Activated CD4-positive, alpha-beta T cell treated with anti-CD3 and anti-CD28 coated beads for 24 hours (primary cell): ENCODE measurements at regions not wholly inside any gene's neighbourhood (a gene's known extent, or its start where the extent isn't known, plus 50 kb on each side); places are given as distances from the start of the nearest gene placed in this dataset.
"Not testable (repeated sequence)": the region's sequence is repeated elsewhere in the genome, so short reads cannot be mapped to it uniquely, and the experiment has no call there.

ENCODE experiments used
- DNase-seq, 2 donors: peaks; one replicate each; pipeline ENCODE4 v3.0.0-alpha.2; 2020; ENCODE audit warnings: low read depth in 2 of 2

GRCh38 chr9:31153250-31153840, 1231.1 kb upstream of the ACO1 start:
- DNase-seq, result no peak

GRCh38 chr9:31166516-31166915, 1217.9 kb upstream of the ACO1 start:
- no peak for DNase-seq

DNA sequence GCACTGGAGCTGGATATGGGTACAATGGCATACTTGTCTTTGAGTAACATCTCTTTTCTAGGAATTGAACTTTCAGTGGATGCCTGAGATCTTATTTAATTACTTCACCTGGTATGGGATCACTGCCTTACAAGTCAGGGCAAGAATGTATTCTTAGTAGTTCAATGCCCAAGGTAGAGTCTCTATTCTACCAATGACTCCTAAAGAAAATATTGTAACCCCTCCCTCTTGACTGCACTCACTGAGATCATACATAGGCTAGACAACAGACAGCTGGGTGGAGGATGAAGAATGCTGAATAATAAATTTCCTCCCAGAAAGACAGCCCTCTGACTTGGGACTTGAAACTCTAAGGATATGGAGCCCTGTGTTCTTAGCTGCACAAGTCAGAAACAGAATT, 1216.3 kb upstream of the ACO1 start:
- DNase-seq, result no peak

DNA sequence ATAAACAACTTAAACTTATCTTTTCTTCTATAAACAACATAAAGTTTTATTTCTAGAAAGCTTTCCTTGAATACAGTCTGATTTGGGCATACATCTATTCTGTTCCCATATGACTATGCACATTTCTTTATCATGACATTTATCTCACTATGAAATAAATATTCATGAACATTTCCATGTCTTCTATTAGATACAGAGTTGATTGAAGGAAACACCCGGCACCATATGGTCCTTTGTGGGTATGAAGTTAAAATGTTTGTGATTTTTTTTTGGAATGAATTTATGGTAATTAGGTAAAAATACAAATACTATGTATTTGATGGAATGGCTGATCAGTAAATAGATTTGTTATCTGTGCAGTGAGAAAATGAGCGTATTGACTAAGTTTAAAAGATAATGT, 1209.8 kb upstream of the ACO1 start:
- no peak for DNase-seq

DNA sequence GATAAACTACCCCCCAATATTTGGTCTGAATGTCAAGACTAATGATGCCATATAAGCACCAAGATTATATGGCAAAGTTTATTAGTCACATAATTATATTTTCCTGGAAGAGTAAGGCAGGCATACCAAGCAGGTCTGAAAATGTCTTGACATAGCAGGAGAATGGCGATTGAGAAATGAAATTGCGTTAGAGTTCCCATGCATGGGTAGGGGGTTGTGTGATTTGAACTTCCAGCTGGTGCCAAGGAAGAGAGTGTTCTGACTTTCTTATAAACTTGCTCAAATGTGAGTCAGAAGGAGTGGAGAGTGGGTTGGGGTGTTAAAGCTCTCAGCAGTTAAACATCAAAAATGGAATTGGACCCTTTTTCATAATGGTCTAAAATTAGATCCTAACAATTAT, 1200.6 kb upstream of the ACO1 start:
- no peak for DNase-seq

DNA sequence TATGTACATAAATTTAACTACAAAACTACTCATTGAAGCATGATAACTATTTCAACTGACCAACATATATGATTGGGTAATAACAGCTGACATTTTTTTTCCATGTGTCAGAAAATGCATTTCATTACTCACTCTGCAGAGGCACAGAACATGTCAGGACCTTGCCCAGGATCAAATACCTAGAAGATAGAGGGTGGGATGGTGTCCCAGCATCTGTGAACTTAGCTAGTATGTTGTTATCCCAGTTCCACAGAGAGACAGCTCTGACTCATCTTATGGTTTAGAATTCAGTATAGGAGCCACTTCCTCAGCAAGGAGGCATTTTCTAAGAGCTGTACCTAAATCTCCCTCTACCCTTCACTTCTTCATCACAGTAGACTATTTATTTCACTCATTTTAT, 1198.6 kb upstream of the ACO1 start:
- DNase-seq, result no peak

DNA sequence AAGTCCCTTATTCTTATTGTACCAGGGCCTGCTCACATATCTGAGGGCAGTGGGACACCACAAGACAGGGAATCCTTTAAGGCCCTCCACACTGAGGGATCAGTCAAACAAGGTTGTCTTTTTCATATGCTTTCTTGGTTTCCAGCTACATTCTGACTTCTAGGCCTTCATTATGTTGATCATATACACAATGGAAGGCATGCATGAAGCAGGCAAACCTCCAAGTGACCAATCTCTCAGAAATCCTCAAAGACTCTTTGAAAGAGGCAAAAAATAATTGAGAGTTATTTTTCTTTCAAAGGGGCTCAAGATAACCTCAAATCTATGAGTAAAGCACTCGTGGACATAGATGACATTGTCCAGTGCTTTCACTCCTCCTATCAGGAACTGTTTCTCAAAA, 1195.9 kb upstream of the ACO1 start:
- no peak for DNase-seq

DNA sequence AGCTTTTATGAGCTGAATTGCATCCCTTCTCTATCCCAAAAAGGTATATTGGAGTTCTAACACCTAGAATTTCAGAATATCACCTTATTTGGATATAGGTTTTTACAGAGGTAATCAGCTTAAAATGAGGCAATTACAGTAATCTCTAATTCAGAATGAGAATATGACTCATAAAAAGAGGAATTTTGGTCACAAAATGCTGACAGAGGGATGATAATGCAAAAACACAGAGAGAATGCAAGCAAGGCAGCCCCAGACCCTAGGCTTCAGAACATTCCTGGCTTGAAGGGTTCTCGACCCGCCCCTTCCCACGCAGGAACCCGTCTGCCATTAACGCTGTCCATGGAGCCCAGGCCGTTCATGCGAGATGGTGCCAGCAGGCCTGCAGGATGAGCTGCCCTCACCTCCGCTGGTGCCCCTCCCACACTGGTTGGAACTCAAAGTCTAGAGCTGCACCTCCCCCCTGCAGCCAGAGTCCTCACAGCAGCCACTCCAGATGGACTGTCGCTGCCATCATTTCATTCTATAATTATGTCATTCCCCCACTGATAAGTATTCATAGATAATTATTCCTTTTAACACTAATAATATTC, 1173.4 kb upstream of the ACO1 start:
- DNase-seq, result no peak

- not testable (repeated sequence) for DNase-seq
Observed at GRCh38 chr9:31229976-31230375, 1154.5 kb upstream of the ACO1 start.

DNA sequence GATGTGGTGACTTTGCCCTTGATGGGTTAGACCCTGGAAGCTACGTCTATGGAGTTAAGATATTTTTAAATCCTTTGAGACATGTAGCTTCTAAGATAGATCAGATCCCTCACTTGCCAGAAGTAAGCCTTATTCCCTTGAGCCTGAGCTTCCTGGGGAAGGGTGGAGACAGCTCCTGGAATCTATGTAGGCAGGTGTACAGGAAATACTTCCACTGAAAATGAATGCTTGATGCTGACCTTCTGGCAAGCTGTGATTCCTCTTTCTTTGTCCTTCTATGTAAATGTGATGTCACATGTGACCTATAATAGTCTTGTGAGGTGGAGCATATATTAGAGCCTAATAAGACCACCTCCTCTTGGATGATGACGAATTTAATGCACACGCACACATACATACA, 1152.0 kb upstream of the ACO1 start:
- DNase-seq, result no peak

DNA sequence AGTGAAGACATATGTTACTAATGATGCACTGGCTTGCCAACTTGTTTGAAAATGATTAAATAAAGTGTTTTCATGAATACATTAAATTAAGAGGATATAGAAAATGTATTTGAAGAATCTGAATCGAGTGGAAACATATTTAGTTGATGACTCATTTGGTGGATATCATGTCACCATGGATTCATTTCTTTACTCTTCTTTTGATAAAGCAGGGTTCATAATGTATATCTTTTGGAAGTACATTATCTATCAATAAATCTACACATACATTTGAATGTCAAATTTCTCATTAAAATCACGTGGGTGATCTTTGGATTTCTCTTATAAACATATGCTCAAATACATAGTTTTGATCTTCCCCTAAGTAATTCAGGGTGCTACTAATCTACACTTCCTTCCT, 1148.1 kb upstream of the ACO1 start:
- DNase-seq, result no peak

DNA sequence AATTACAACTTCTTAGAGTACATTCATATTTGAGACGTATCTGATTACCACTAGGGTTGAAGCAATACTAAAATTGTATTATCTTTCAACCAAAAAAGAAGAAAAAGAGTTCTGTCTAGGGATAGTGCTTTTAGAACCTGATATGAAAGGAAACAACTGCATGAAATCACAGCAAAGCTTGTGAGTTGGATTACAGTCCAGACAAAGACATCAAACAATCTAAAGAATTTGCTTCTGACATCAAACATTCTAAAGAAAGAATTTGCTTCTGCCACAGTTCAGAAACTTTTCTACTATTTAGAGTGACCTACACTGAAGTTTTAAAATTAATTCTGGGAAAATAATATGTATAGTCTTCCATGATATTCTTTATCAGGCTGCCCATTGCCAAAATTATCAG, 1141.1 kb upstream of the ACO1 start:
- DNase-seq, result no peak

DNA sequence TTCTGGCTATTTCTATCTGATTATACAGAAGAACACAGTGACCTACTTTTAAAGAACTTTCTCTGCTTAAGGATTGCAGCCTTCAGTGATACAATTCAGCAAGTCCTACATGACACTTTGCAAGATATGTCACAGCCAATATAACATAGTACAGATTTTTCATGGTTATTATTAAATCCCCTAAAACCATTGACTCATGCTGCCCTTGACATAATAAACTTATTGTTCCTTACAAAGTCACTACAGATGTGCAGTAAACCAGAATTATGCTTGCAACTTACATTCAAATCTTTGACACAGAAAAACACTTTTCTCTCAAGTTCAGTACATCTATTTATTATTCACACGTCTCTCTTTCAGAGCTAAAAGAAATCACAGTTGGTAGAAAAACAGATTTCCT, 1136.3 kb upstream of the ACO1 start:
- no peak for DNase-seq

DNA sequence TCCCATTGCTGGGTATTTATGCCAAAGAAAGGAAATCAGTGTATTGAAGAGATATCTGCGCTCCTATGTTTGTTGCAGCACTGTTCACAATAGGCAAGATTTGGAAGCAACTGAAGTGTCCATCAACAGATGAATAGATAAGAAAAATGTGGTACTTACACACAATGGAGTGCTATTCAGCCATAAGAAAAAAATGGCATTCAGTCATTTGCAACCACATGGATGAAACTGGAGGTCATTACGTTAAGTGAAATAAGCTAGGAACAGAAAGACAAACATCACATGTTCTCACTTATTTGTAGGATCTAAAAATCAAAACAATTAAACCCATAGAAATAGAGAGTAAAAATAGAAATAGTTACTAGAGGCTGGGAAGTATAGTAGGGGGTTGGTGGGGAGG, 1133.1 kb upstream of the ACO1 start:
- no peak for DNase-seq

DNA sequence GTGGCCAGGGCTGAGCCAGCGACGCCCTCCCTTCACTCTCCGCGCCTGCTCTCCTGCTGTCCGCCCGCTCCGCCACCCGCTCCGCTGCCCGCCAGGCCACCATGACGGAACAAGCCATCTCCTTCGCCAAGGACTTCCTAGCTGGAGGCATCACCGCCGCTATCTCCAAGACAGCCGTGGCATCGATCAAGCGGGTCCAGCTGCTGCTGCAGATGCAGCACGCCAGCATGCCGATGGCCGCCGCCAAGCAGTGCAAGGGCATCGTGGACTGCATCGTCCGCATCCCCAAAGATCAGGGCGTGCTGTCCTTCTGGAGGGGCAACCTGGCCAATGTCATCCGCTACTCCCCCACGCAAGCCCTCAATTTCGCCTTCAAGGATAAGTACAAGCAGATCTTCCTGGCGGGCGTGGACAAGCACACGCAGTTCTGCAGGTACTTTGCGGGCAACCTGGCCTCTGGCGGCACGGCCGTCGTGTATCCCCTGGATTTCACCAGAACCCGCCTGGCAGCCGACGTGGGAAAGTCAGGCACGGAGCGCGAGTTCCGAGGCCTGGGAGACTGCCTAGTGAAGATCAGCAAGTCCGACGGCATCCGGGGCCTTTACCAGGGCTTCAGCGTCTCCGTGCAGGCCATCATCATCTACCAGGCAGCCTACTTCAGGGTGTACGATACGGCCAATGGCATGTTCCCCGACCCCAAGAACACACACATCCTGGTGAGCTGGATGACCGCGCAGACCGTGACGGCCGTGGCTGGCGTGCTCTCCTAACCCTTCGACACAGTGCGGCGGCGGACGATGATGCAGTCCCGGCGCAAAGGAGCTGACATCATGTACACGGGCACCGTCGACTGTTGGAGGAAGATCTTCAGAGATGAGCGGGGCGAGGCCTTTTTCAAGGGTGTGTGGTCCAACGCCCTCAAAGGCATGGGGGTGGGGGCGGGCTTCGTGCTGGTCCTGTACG, 1130.4 kb upstream of the ACO1 start:
- no peak for DNase-seq

- no peak for DNase-seq
Observed at GRCh38 chr9:31255211-31255610, 1129.2 kb upstream of the ACO1 start.

DNA sequence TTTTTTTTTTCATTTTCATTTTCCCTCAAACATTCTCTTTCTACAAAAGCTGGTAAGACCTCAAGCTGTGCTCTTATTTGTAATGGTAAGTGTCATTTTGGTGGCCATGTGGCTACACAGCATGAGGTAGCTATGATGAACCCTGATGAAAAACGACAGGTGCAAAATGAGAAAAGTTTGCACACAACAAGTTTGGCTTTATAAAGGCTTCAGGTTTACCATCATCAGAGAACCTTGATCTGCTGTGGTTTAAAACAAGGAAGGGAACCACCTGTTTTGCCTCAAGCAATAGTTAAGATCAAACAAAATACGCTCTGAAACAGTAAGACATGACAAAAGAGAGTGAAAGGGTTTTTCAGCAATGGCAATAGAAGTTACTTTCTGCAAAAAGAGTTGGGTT, 1124.6 kb upstream of the ACO1 start:
- DNase-seq, result no peak

DNA sequence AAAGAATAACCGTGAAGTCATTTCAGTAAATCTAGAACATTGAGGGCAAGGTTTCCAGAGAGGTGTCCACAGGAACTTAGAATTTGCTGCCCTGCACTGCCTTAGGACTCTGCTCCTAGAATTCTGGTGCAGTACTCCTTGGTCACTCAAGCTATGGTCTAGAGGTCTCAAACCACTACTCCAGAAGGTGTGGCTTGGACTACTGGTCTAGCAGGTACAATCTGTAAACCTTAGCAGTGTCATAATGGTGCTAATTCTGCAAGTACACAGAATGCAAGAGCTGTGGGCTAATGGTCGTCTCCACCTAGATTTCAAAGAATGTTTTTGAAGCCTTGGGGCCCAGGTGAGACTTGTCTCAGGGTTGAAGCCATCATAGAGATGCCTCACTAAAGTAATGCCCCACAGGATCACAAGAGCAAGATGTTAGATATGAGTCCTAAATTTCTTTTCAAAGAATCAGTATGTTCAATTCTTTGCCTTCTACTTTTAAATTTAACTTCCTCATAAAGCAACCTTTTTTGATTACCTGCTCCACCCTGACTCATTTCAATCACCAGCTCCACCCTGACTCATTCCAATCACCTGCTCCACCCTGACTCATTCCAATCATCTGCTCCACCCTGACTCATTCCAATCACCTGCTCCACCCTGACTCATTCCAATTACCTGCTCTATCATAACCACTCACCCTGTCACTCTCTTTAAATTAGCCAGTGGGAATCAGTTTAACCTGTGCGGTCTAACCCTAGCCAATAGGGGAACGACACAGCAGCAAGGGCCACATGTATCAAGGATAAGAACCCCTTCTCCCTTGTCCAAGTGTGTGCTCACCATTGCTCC, 1111.8 kb upstream of the ACO1 start:
- peak in 1 of 2 donors; percentile 3 for DNase-seq

DNA sequence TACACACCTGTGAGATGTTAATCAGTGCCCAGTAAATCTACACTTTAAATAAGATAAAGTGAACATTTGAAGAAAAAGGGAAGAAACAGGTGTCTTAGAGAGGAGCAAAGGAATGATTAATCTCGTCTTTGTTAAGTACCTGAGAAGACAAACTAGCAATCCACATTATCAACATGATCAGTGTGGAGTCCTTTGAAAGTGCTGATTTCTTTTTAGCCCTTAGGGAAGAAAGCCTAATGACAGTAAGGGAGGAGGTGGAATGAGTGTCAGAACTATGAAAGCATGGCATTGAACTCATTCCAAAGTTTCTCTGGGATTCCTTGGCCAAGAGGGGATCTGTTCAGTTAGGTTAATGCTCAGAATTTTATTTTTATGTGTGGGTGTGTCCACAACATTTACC, 1109.0 kb upstream of the ACO1 start:
- no peak for DNase-seq

DNA sequence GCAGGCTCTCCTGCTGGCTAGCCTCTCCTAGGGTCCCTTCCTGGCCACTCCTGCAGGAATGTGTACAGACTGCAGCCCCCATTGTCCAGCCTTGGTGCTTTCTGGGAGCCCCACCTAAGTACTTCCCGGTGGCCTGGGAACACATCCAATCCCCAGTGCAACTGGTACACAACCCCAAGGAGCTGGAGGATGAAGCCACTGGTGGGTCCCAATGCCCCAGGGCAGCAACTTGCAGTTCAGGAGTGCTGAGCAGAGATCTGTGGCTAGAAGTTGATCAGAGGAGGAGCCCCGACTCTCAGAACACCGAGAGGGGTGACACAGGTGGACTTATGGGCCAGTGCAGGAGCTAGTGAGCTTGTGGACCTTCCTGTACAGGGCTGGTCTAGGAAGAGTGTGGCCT, 1093.7 kb upstream of the ACO1 start:
- no peak for DNase-seq

GRCh38 chr9:31302620-31303418, 1081.6 kb upstream of the ACO1 start:
- no peak for DNase-seq
